HL-60 (cell line): ENCODE measurements at regions not wholly inside any gene's neighbourhood (a gene's known extent, or its start where the extent isn't known, plus 50 kb on each side); places are given as distances from the start of the nearest gene placed in this dataset.

Source experiments
- GABPA ChIP-seq: IDR thresholded peaks from 2 replicates; pipeline ENCODE4 v1.6.1; 2012; ENCODE audit warnings: low read depth
- POLR2AphosphoS5 ChIP-seq: IDR thresholded peaks from 2 replicates; pipeline ENCODE4 v1.6.1; 2012; ENCODE audit warnings: low read depth
- REST ChIP-seq: IDR thresholded peaks from 2 replicates; pipeline ENCODE4 v1.6.1; 2012; ENCODE audit warnings: low read depth; ENCODE audit not compliant: insufficient replicate concordance
- SPI1 ChIP-seq: IDR thresholded peaks from 2 replicates; pipeline ENCODE4 v1.6.1; 2012; ENCODE audit warnings: low read depth, mild to moderate bottlenecking, borderline replicate concordance
- TF ChIP-seq, protein P1 (sequence below): IDR thresholded peaks from one replicate; pipeline ENCODE4 v1.5.1; 2011; ENCODE audit warnings: low read length, control low read depth, inconsistent platforms; ENCODE audit not compliant: insufficient read depth

DNA sequence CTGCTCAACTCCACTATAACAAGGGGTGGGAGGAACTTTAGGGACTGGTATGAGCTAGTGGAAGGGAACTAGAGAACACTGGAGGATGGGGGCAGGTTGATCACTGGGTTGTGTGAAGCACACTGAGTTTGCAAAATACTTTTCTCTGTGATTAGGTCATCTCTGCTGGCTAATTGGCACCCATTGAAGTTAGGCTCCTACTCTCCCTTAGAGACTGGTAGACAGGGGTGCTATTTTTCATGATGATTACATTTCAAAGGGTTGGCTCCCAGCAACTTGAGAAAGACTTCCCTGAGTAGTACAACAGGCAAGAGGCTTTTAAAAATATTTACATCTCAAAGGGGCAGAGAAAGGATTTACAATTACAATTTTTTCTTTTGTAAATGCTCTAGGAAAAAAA, 50.4 kb upstream of the MTAP start:
- TF ChIP-seq, protein P1, sequence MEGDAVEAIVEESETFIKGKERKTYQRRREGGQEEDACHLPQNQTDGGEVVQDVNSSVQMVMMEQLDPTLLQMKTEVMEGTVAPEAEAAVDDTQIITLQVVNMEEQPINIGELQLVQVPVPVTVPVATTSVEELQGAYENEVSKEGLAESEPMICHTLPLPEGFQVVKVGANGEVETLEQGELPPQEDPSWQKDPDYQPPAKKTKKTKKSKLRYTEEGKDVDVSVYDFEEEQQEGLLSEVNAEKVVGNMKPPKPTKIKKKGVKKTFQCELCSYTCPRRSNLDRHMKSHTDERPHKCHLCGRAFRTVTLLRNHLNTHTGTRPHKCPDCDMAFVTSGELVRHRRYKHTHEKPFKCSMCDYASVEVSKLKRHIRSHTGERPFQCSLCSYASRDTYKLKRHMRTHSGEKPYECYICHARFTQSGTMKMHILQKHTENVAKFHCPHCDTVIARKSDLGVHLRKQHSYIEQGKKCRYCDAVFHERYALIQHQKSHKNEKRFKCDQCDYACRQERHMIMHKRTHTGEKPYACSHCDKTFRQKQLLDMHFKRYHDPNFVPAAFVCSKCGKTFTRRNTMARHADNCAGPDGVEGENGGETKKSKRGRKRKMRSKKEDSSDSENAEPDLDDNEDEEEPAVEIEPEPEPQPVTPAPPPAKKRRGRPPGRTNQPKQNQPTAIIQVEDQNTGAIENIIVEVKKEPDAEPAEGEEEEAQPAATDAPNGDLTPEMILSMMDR = no peak
- TF ChIP-seq POLR2AphosphoS5 = no peak
- no peak for TF ChIP-seq GABPA
- TF ChIP-seq REST = no peak
- TF ChIP-seq SPI1 = no peak
